Dermis blood vessel endothelial cell (primary cell): ENCODE measurements at regions not wholly inside any gene's neighbourhood (a gene's known extent, or its start where the extent isn't known, plus 50 kb on each side); places are given as distances from the start of the nearest gene placed in this dataset.
"Not testable (repeated sequence)": the region's sequence is repeated elsewhere in the genome, so short reads cannot be mapped to it uniquely, and the experiment has no call there.

ENCODE experiments used
- DNase-seq: peaks from one replicate; pipeline ENCODE4 v3.0.0; 2010

GRCh38 chr2:194917519-194917918 is 739.5 kb upstream of the SLC39A10 start:
- DNase-seq, result no peak

DNA sequence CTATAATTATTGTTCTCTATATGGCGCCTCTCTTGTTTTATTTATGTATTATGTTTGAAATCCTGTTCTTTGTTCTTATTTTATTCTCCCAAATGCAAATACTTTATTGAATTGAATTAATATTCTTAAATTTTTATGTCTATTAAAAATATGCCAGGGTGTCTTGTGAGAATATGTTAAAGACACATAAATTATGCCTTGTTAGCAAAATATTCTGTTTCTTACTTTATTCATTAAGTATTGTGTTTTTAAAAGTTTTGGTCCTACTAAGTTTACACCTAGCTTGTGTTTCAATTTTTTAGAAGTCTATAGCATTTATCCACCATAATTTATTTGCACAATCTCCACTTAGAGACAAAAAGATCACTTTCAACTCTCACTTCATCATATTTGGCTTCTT is 741.5 kb upstream of the SLC39A10 start:
- DNase-seq, result no peak

DNA sequence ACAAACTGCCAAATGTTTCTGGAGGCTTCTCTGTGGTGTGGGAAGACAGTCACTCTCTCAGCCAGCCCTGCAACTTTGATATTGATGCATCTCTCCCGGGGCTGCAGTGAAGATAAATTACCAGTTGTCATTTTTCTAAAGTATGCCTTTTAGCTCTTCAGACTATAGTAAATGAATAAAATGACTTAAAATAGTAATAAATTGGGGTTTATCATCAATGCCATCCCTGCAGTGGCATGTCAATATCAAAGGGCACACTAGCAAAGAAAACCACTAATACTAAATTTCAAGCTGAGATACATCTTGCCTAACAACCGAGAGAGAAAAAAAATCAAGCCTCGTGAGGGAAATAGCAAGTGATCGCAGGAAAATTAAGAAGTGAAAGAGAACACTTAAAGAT is 749.5 kb upstream of the SLC39A10 start:
- no peak for DNase-seq

DNA sequence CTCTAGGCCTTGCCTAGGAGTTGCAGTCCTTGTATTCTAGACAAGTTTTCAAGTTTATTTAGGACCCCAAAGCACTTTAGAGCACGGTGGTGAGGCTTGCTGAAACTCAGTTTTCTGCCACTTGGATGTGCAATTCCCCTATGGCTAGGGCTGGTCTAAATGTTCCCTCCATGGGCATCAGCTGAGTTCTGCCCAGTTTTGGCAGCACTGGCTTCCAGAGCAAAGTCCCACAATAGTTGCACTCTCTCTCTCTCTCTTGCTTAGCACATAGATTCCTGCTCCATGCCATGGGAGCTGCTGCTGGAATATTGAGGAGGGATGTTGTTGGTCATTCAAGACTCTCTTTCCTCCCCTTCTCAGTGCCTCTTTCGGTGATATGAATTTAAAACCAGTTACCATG is 760.2 kb upstream of the SLC39A10 start:
- no peak for DNase-seq

DNA sequence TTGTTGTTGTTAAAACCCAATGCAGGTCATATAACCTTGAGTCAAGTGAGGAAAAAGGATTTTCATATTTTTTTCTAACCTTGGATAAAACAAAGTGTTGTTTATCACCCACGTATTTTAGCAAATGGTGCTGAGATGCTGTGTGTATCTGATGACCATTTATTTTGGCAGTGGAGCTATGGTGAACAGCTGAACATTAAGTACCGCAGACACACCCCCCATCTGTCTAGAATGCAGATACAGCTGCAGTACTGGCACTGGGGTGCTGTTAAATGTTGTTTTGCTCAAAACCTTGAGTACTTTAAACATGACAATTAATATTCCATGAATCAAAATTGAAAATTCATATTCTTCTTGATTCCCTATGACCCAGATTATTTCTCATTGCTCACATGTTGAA is 773.3 kb upstream of the SLC39A10 start:
- no peak for DNase-seq

DNA sequence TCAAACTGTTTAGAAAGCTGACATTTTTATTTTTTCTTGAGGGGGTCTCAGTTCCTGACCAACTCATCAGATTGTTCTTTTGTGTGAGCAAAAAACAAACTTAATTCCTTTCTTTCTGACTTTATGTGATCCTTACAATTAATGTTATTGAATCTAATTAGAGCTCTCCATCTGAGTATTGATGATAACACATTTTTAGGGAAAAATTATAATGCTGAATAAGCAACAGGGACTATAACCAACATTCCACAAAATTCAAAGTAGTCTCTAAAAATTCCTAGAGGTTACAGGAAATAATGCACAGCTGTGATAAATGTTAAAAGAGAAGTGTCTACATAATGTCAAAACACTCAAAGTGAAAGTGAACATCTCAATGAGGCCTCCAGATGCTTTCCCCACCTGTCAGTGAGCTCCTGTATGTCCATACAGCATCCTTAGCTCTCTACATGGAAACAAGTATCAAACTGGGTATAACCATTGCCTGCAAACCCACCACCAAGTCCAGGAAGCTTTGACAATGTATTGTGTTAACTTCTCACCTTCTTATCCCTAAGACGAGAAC is 786.0 kb upstream of the SLC39A10 start:
- DNase-seq, result no peak

GRCh38 chr2:194867328-194867727 is 789.7 kb upstream of the SLC39A10 start:
- DNase-seq, result peak; percentile 17

DNA sequence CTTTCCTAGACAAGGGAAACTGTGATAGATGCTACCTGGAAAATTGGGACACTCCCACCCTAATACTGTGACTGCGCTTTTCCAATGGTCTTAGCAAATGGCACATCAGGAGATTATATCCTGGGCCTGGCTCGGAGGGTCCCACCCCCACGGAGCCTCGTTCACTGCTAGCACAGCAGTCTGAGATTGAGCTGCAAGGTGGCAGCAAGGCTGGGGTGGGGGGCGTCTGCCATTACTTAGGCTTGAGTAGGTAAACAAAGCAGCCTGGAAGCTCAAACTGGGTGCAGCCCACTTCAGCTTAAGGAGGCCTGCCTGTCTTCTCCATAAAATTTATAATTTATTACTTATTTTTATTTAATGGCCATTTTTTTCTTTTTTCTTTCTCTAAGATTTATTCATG is 802.1 kb upstream of the SLC39A10 start:
- DNase-seq, result no peak

- DNase-seq, result no peak
Measured at GRCh38 chr2:194842871-194843270, 814.2 kb upstream of the SLC39A10 start.

GRCh38 chr2:194834371-194834770 is 822.7 kb upstream of the SLC39A10 start:
- DNase-seq, result not testable (repeated sequence)

DNA sequence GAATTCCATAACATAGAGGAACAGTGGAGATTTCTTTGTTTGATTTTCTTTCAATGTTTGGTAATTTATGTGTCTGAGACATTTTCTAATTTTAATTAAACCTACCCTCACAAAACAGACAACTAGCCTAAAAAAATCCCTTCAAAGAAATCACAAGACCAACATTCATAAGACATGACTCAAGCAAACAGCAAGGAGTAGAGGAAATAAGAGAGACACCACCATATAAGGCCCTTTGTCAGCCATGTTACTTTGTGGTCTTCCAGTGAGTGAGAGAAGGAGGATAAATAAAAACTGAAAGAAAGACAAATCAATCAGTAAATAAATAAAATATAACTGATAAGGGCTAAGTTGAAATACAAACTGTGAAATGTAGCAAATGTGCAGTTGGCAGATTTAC is 830.8 kb upstream of the SLC39A10 start:
- DNase-seq, result no peak

DNA sequence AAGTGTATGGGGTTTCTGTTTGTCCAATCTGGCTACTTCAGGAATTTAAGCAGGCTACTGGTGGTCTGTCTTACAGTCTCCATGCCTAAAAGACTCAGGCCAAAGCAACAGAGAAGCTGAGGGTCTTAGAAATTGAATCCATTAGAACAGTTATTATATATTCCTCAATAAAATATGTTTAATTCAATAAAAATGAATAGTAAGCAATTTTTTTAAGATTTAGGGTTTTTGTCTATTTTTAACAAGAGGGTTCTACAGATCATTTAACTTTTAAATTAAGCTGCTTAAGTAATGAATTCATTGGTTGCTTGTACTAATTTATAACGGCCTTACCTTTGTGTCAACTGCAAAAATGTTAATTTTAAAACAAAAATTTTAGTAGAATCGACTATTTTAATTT is 832.6 kb upstream of the SLC39A10 start:
- DNase-seq, result no peak

- no peak for DNase-seq
Measured at GRCh38 chr2:194822657-194823056, 834.4 kb upstream of the SLC39A10 start.

GRCh38 chr2:194822097-194822496 is 834.9 kb upstream of the SLC39A10 start:
- DNase-seq, result no peak

- DNase-seq, result peak; percentile 33
Measured at GRCh38 chr2:194819367-194819766, 837.7 kb upstream of the SLC39A10 start.

- DNase-seq, result no peak
Measured at GRCh38 chr2:194815475-194815874, 841.6 kb upstream of the SLC39A10 start.

- DNase-seq, result no peak
Measured at GRCh38 chr2:194802589-194802988, 854.4 kb upstream of the SLC39A10 start.

DNA sequence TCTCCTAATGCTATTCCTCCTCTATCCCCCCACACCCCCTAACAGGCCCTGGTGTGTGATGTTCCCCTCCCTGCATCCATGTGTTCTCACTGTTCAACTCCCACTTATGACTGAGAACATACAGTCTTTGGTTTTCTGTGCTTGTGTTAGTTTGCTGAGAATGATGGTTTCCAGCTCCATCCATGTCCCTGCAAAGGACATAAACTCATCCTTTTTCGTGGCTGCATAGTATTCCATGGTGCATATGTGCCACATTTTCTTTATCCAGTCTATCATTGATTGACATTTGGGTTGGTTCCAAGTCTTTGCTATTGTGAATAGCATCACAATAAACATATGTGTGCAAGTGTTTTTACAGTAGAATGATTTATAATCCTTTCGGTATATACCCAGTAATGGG is 870.0 kb upstream of the SLC39A10 start:
- DNase-seq, result not testable (repeated sequence)

GRCh38 chr2:194771394-194771793 is 885.6 kb upstream of the SLC39A10 start:
- DNase-seq, result not testable (repeated sequence)

DNA sequence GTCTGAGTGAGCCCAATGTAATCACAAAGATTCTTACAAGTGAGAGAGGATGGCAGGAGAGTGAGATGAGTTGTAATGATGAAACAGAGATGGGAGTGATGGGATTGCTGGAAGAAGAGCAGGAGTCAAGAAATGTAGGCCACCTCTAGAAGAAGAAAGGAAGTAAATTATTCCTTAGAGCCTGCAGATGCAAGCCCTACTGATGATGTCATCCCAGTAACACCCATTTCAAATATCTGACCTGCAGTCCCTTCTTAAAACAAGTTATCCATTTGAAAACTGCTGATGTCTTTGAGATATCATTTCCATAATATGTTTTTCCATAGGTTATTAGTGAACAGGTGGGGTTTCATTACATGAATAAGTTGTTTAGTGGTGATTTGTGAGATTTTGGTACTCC is 888.0 kb upstream of the SLC39A10 start:
- no peak for DNase-seq

- DNase-seq, result no peak
Measured at GRCh38 chr2:194765723-194766122, 891.3 kb upstream of the SLC39A10 start.

GRCh38 chr2:194750926-194751325 is 906.1 kb upstream of the SLC39A10 start:
- no peak for DNase-seq

- no peak for DNase-seq
Measured at GRCh38 chr2:194745557-194746146, 911.4 kb upstream of the SLC39A10 start.

DNA sequence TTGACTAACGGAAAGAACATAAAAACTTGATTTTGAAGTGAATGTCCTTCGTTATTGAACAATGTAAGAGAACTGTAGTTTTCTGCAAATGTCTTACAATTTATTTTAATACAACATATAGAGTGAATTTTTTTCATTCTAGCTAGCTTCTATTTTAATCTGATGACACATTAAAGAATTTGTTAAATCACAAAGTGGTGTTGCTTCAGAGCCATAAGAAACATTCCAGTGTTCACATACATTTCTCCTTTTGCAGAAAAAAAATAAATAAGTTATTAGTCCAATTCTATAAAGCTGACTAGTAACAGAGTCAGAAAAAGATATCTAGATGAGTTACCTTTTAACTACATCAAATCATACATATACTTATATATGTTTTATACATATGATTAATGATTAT is 914.3 kb upstream of the SLC39A10 start:
- DNase-seq, result no peak

- no peak for DNase-seq
Measured at GRCh38 chr2:194739217-194739616, 917.8 kb upstream of the SLC39A10 start.
